Islet of Langerhans (tissue), 1 donor: ENCODE measurements at regions not wholly inside any gene's neighbourhood (a gene's known extent, or its start where the extent isn't known, plus 50 kb on each side); places are given as distances from the start of the nearest gene placed in this dataset.

ENCODE experiments used
- FAIRE-seq: peaks from one replicate; lab custom pipeline; 2011; peaks lifted over from hg19 to GRCh38; lab: Jason Lieb, UNC

- FAIRE-seq = no peak
Measured at GRCh38 chr18:51400721-51401120, 203.2 kb upstream of the MEX3C start.

DNA sequence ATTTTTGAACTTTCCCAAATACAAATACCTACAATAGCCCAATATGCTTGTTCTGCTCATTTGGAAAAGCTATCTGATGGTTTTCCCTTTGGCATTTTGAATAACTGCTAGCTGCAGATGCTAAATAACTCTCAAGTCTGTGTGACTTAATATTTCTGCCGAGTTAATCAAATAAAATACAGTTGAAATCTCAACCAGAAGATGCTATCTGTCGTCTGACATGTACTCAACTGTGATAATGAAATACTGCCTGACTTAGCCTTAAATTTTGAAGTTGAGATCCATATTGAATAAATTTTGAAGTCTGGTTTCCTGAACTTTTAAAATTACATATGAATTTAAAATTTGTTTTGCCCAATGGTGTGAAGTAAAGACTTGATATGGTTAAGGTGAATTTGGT, 204.4 kb upstream of the MEX3C start:
- FAIRE-seq = no peak

DNA sequence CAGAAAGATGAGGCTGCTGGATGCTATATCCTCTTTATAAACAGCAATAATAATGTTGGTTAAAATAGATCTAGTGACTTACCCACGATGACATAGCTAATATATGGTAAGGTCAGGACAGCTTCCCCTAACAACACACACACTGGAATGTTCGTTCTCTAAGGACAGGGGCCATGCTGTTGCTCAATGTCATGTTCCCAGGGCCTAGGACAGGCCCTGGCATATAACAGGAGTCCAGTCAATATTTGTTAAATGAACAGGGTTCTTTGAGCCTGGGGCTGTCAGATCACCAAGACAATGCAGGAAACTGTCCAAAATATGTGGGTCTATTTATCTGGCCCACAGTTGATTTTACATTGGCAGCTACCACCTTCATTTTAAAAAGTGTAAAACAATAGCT, 207.1 kb upstream of the MEX3C start:
- FAIRE-seq = no peak

- no peak for FAIRE-seq
Measured at GRCh38 chr18:51405683-51406477, 208.4 kb upstream of the MEX3C start.

GRCh38 chr18:51417643-51418483, 220.4 kb upstream of the MEX3C start:
- no peak for FAIRE-seq

GRCh38 chr18:51425475-51425874, 228.0 kb upstream of the MEX3C start:
- no peak for FAIRE-seq

DNA sequence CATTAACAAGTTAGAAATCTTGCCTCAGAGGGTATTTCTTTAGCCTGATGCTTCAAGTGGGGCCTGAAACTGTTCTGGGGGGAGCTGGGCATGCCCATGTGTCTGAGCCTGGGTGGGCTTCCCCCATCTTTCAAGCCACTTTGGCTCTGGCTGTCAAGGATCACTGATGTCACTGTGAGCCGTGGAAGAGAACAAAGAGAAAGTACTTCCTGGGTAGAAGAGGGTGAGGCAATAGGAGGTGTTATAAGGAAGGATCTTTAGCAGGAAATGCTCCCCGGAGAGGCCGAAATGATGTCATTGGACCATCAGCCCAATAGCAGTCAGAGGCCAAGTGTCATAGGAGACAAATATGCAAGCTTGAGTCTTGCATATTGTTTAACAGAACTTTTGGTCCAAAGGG, 228.4 kb upstream of the MEX3C start:
- FAIRE-seq = no peak

DNA sequence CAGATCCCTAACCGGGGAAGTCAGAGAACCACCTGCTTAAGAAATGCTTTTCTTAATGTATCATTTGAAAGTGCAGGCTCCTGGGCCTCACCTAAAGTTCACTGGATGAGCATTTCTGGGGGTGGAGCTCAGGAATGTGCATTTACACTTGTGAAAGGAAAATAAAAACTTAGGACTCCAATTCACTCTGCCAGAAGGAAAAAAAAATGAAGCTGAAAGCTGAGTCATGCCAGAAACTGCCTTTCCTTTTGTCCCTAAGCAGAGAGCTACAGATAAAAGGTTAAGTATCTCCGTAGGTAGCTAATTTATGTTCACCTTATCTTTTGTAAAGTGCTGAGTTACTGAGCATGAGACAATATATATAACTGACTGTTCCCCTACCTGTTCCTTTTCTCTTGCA, 229.5 kb upstream of the MEX3C start:
- no peak for FAIRE-seq

DNA sequence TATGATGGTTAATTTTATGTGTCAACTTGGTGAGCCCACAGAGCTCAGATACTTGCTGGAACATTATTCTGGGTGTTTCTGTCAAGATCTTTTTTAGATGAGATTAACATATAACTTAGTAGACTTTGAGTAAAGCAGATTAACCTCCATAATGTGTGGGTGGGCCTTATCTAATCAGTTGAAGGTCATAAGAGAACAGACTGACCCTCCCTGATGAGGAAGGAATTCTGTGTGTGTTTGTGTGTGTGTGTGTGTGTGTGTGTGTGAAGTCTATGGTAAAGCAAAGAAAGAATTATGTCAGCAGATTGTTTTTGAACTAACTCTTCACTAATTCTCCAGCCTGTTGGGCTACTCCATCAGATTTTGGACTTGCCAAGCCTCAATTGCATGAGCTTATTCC, 232.2 kb upstream of the MEX3C start:
- FAIRE-seq = no peak

DNA sequence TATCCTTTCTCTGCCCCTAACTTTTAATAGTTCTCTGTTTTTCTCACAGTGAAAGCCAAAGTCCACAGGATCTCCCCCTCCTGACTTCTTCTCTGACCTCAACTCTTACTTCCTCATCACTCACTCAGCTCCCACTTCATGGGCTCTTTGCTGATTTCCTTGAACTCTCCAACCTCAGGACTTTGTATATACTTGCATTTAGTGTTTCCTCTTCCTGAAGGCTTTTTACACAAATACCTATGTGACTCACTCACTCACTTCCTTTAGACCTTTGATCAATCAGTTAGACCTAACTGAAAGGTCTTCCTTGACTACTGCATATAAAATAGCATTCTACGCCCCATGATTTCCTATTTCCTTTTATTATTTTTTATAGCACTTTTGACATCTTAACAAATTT, 233.1 kb upstream of the MEX3C start:
- no peak for FAIRE-seq

- FAIRE-seq = no peak
Measured at GRCh38 chr18:51433296-51433695, 235.8 kb upstream of the MEX3C start.

DNA sequence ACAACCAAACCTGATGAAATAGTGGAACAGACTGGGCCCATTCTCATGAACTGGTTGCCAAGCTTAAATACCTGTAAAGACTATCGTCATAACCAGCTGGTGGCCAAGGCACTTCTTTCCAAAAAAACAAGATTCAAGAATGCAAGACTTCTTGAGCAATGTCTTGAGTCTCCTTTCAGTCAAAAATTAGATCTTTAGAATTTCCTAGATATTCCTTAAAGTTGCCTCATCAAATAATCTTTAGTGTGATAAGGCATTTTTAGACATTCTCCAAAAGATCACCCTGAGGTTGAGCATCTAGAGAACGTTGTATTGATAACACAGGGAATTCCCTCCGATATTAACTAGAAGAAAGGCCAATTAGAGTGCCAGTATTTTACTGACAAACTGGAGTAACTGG, 236.4 kb upstream of the MEX3C start:
- FAIRE-seq = no peak

DNA sequence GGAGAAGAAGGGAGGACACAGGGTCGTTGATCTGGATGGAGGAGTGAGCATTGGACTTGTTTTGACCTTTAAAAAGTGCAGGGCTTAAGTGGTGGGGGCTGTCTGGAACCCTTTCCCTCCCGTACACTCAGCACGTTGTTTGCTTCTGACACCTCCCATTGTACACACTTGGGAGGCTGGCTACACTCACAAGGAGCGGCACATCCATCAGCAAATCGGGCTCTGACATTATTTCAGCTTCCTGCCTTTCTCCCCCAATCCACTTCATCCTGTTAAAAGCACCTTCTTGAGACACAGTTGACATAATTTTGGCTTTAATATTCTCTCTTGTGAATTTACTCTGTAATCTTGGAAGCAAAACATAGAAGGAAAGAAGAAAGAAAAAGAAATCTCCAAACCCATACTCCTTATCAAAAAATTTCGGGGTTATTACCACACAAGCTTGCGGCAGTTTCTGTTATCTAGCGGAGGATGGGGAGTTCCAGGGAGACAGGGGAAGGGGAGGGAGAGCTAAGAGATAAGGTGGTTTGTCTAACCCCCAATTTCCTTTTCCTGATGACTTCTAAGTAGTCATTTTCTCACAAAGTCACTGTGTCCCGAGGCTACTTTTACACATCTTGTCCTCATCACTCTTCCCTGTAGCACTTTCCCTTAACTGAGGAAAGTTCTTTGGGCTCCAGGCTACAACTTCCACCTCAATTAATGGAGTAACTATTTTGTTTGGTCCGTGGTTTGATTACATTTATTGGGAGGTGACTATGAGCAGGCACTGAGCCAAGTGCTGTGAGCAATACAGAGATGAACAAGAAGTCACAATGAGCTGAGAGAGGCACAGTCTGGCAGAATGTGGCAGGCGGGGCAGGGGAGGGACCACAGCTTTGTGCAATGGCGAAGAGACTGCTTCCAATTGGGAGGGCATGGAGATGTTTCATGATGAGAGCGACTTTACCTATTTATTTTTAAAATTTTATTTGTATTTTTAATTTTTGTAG, 240.1 kb upstream of the MEX3C start:
- no peak for FAIRE-seq

GRCh38 chr18:51438797-51439350, 241.4 kb upstream of the MEX3C start:
- no peak for FAIRE-seq

DNA sequence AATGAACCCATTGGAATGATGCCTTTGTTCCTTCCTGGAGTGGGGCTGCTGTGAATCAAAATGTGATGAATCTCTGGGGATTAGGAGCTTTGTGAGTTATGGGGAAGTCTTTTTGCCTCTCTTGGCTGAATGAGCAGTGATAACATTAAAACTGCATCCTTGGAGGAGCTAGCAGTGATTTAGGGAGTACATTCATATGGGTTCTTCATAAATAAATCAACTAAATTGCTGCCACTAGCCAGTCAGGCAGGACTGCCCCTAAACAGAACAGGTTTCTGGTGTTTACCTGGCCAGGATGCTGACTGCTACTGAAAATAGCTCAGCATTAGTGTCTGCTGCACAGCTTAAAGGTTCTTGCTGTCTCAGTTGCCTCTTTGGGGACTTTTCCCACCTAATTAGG, 244.5 kb upstream of the MEX3C start:
- FAIRE-seq = no peak

DNA sequence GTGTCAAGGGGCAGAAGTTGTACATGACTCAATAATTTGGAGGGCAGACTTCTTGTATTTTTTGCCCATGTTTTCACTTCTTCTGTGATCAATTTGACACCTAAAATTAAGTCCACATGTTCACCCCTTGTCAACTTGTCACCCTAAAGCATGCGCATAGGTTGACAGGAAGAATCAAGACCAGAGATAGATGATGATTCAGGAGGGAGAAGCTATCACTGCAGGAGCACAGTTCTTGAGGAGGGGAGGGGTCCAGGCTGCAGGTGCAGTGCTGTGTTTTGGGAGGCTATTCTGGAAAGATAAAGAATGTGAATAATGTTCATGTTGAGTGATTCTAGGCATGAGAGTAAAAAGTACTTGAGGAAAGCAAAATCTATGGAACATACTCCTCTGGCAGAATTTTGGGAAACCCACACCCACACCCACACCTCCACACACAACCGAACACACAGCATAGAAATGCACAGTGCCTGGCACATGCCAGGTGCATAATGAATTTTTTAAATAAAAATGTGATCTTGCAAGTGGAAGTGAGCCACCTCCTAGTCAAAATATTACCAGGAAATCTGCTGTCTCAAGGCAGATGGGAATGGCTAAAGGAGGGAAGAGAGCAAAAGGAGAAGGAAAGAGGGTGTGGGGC, 249.2 kb upstream of the MEX3C start:
- no peak for FAIRE-seq

- no peak for FAIRE-seq
Measured at GRCh38 chr18:51447351-51448342, 250.2 kb upstream of the MEX3C start.

DNA sequence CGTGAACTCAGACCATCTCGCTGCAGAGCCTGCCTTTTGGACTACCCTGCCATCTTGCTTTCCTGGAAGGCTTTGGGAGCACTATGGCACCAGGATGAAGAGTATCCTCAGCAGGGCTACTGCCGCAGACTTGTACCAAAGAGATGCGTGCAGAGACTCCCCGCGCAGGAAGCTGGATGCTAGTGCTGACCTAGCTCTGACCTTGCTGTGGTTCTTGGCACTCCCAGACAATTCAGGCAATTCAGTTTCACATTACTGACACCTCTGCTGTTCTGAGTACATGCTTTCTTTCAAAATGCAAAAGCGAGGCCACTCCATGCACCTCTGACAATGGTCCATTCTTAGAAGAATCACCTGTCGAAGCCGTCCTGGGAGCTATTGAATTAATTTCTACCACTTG, 251.5 kb upstream of the MEX3C start:
- no peak for FAIRE-seq

GRCh38 chr18:51453594-51453993, 256.1 kb upstream of the MEX3C start:
- no peak for FAIRE-seq

GRCh38 chr18:51458861-51459260, 261.4 kb upstream of the MEX3C start:
- no peak for FAIRE-seq
